ENCODE measurements at regions not wholly inside any gene's neighbourhood (a gene's known extent, or its start where the extent isn't known, plus 50 kb on each side); places are given as distances from the start of the nearest gene placed in this dataset.

GRCh38 chr17:34091975-34092374 is 163.1 kb upstream of the CCL2 start:
- peaks cover 15% of the 10 kb centered on the region for H3K27me3 Mint-ChIP-seq (ENCODE audit: low read depth)
- H3K9me3 Mint-ChIP-seq, result peaks cover 0 to 2% of the 10 kb centered on the region in 2 donors
- H3K36me3 Mint-ChIP-seq (ENCODE audit: insufficient read depth in 2 of 2), result no peaks in the 10 kb centered on the region
- H3K27ac Mint-ChIP-seq, result no peak overlapping the region
- DNase-seq (no peak), ATAC-seq (replicated peaks in 1 of 2) (no peak)
- no peaks in the 10 kb centered on the region for H3K4me1 Mint-ChIP-seq (ENCODE audit: low read depth)
- H3K4me3 Mint-ChIP-seq, result no peak overlapping the region

GRCh38 chr17:34095106-34095505 is 160.0 kb upstream of the CCL2 start:
- Mint-ChIP-seq H3K27ac (no peak overlapping the region), H3K27me3 (ENCODE audit: low read depth) (peaks cover 9% of the 10 kb centered on the region), H3K4me3 (no peak overlapping the region), H3K9me3 (peaks cover 0 to 2% of the 10 kb centered on the region in 2 donors), H3K36me3 (ENCODE audit: insufficient read depth in 2 of 2) (no peaks in the 10 kb centered on the region), H3K4me1 (ENCODE audit: low read depth) (no peaks in the 10 kb centered on the region)
- DNase-seq (no peak), ATAC-seq (replicated peaks in 1 of 2) (no peak)

GRCh38 chr17:34098699-34099098 is 156.4 kb upstream of the CCL2 start:
- H3K27me3 Mint-ChIP-seq (ENCODE audit: low read depth), result no peaks in the 10 kb centered on the region
- H3K27ac Mint-ChIP-seq, result no peak overlapping the region
- no peak for ATAC-seq (replicated peaks in 1 of 2)
- no peaks in the 10 kb centered on the region for H3K36me3 Mint-ChIP-seq (ENCODE audit: insufficient read depth in 2 of 2)
- H3K4me1 Mint-ChIP-seq (ENCODE audit: low read depth), result no peaks in the 10 kb centered on the region
- no peaks in the 10 kb centered on the region for H3K9me3 Mint-ChIP-seq
- no peak overlapping the region for H3K4me3 Mint-ChIP-seq
- DNase-seq, result no peak

GRCh38 chr17:34099859-34100515 is 155.1 kb upstream of the CCL2 start:
- Mint-ChIP-seq H3K9me3 (no peaks in the 10 kb centered on the region), H3K27ac (no peak overlapping the region), H3K36me3 (ENCODE audit: insufficient read depth in 2 of 2) (no peaks in the 10 kb centered on the region), H3K4me1 (ENCODE audit: low read depth) (no peaks in the 10 kb centered on the region), H3K4me3 (no peak overlapping the region), H3K27me3 (ENCODE audit: low read depth) (no peaks in the 10 kb centered on the region)
- ATAC-seq (replicated peaks in 1 of 2) (no peak), DNase-seq (no peak)

GRCh38 chr17:34107019-34107418 is 148.1 kb upstream of the CCL2 start:
- Mint-ChIP-seq H3K4me1 (ENCODE audit: low read depth) (no peaks in the 10 kb centered on the region), H3K27ac (no peak overlapping the region), H3K9me3 (no peaks in the 10 kb centered on the region), H3K27me3 (ENCODE audit: low read depth) (no peaks in the 10 kb centered on the region), H3K36me3 (ENCODE audit: insufficient read depth in 2 of 2) (no peaks in the 10 kb centered on the region), H3K4me3 (no peak overlapping the region)
- DNase-seq (no peak), ATAC-seq (replicated peaks in 1 of 2) (no peak)

- no peak overlapping the region for H3K27ac Mint-ChIP-seq
- peaks cover 8% of the 10 kb centered on the region for H3K27me3 Mint-ChIP-seq (ENCODE audit: low read depth)
- no peaks in the 10 kb centered on the region for H3K36me3 Mint-ChIP-seq (ENCODE audit: insufficient read depth in 2 of 2)
- no peaks in the 10 kb centered on the region for H3K9me3 Mint-ChIP-seq
- no peak overlapping the region for H3K4me3 Mint-ChIP-seq
- no peak for ATAC-seq (replicated peaks in 1 of 2)
- no peaks in the 10 kb centered on the region for H3K4me1 Mint-ChIP-seq (ENCODE audit: low read depth)
- DNase-seq, result no peak
Measured at GRCh38 chr17:34110315-34110714, 144.8 kb upstream of the CCL2 start.

- Mint-ChIP-seq H3K9me3 (no peaks in the 10 kb centered on the region), H3K4me3 (no peak overlapping the region), H3K36me3 (ENCODE audit: insufficient read depth in 2 of 2) (no peaks in the 10 kb centered on the region), H3K27me3 (ENCODE audit: low read depth) (peaks cover 15% of the 10 kb centered on the region), H3K27ac (no peak overlapping the region), H3K4me1 (ENCODE audit: low read depth) (no peaks in the 10 kb centered on the region)
- no peak for ATAC-seq (replicated peaks in 1 of 2)
- DNase-seq, result no peak
Measured at GRCh38 chr17:34113089-34113488, 142.0 kb upstream of the CCL2 start.

GRCh38 chr17:34114174-34114573 is 140.9 kb upstream of the CCL2 start:
- Mint-ChIP-seq H3K4me1 (ENCODE audit: low read depth) (no peaks in the 10 kb centered on the region), H3K9me3 (no peaks in the 10 kb centered on the region), H3K27ac (no peak overlapping the region), H3K27me3 (ENCODE audit: low read depth) (peaks cover 15% of the 10 kb centered on the region), H3K4me3 (no peak overlapping the region), H3K36me3 (ENCODE audit: insufficient read depth in 2 of 2) (no peaks in the 10 kb centered on the region)
- DNase-seq (no peak), ATAC-seq (replicated peaks in 1 of 2) (no peak)

GRCh38 chr17:34116306-34116705 is 138.8 kb upstream of the CCL2 start:
- H3K27ac Mint-ChIP-seq, result no peak overlapping the region
- no peak overlapping the region for H3K4me3 Mint-ChIP-seq
- H3K4me1 Mint-ChIP-seq (ENCODE audit: low read depth), result no peaks in the 10 kb centered on the region
- H3K36me3 Mint-ChIP-seq (ENCODE audit: insufficient read depth in 2 of 2), result no peaks in the 10 kb centered on the region
- DNase-seq (no peak), ATAC-seq (replicated peaks in 1 of 2) (no peak)
- peaks cover 18% of the 10 kb centered on the region for H3K27me3 Mint-ChIP-seq (ENCODE audit: low read depth)
- no peaks in the 10 kb centered on the region for H3K9me3 Mint-ChIP-seq

- H3K27me3 Mint-ChIP-seq (ENCODE audit: low read depth), result peaks cover 24% of the 10 kb centered on the region
- no peaks in the 10 kb centered on the region for H3K4me1 Mint-ChIP-seq (ENCODE audit: low read depth)
- ATAC-seq (replicated peaks in 1 of 2) (no peak), DNase-seq (no peak)
- H3K4me3 Mint-ChIP-seq, result no peak overlapping the region
- H3K9me3 Mint-ChIP-seq, result no peaks in the 10 kb centered on the region
- no peak overlapping the region for H3K27ac Mint-ChIP-seq
- no peaks in the 10 kb centered on the region for H3K36me3 Mint-ChIP-seq (ENCODE audit: insufficient read depth in 2 of 2)
Measured at GRCh38 chr17:34117332-34117731, 137.8 kb upstream of the CCL2 start.

- no peak overlapping the region for H3K4me3 Mint-ChIP-seq
- DNase-seq (no peak), ATAC-seq (replicated peaks in 1 of 2) (no peak)
- H3K36me3 Mint-ChIP-seq (ENCODE audit: insufficient read depth in 2 of 2), result no peaks in the 10 kb centered on the region
- no peaks in the 10 kb centered on the region for H3K9me3 Mint-ChIP-seq
- no peak overlapping the region for H3K27ac Mint-ChIP-seq
- no peaks in the 10 kb centered on the region for H3K4me1 Mint-ChIP-seq (ENCODE audit: low read depth)
- H3K27me3 Mint-ChIP-seq (ENCODE audit: low read depth), result peaks cover 22% of the 10 kb centered on the region
Measured at GRCh38 chr17:34117811-34118210, 137.3 kb upstream of the CCL2 start.

GRCh38 chr17:34118564-34118963 is 136.5 kb upstream of the CCL2 start:
- no peaks in the 10 kb centered on the region for H3K36me3 Mint-ChIP-seq (ENCODE audit: insufficient read depth in 2 of 2)
- H3K4me3 Mint-ChIP-seq, result no peak overlapping the region
- no peak overlapping the region for H3K27ac Mint-ChIP-seq
- ATAC-seq (replicated peaks in 1 of 2) (no peak), DNase-seq (no peak)
- no peaks in the 10 kb centered on the region for H3K4me1 Mint-ChIP-seq (ENCODE audit: low read depth)
- peaks cover 16% of the 10 kb centered on the region for H3K27me3 Mint-ChIP-seq (ENCODE audit: low read depth)
- H3K9me3 Mint-ChIP-seq, result no peaks in the 10 kb centered on the region

- ATAC-seq (replicated peaks in 1 of 2), result no peak
- Mint-ChIP-seq H3K9me3 (no peaks in the 10 kb centered on the region), H3K27ac (no peak overlapping the region), H3K27me3 (ENCODE audit: low read depth) (peaks cover 23% of the 10 kb centered on the region), H3K4me3 (no peak overlapping the region), H3K4me1 (ENCODE audit: low read depth) (no peaks in the 10 kb centered on the region), H3K36me3 (ENCODE audit: insufficient read depth in 2 of 2) (no peaks in the 10 kb centered on the region)
- no peak for DNase-seq
Measured at GRCh38 chr17:34121311-34121710, 133.8 kb upstream of the CCL2 start.

- DNase-seq, result no peak
- Mint-ChIP-seq H3K4me1 (ENCODE audit: low read depth) (no peaks in the 10 kb centered on the region), H3K4me3 (no peak overlapping the region), H3K27me3 (ENCODE audit: low read depth) (peaks cover 15% of the 10 kb centered on the region), H3K27ac (no peak overlapping the region), H3K36me3 (ENCODE audit: insufficient read depth in 2 of 2) (no peaks in the 10 kb centered on the region), H3K9me3 (no peaks in the 10 kb centered on the region)
- ATAC-seq (replicated peaks in 1 of 2), result no peak
Measured at GRCh38 chr17:34122515-34122914, 132.6 kb upstream of the CCL2 start.

Measured in activated T-cell treated with anti-CD3 and anti-CD28 coated beads, Interleukin-2, amount 50 U/mL, for 72 hours (primary cell).